HL-60 (cell line): ENCODE measurements at regions not wholly inside any gene's neighbourhood (a gene's known extent, or its start where the extent isn't known, plus 50 kb on each side); places are given as distances from the start of the nearest gene placed in this dataset.

ENCODE experiments used
- DNase-seq, 2 experiments: peaks; one replicate each; pipeline ENCODE4 v3.0.0-alpha.2; 2010 to 2020; ENCODE audit warnings: low read depth in 1 of 2, low spot score in 1 of 2
- H3K27ac ChIP-seq: fragments of 250-450 bp; sonication (Bioruptor Pico); replicated peaks from 2 replicates; pipeline ENCODE4 v1.5.1; 2020; ENCODE audit warnings: mild to moderate bottlenecking, moderate library complexity
- H3K27me3 ChIP-seq: fragments of 250-450 bp; sonication (Bioruptor Pico); 2 replicates; pipeline ENCODE4 v1.5.1; 2021; ENCODE audit warnings: mild to moderate bottlenecking, moderate library complexity; ENCODE audit not compliant: insufficient read depth, poor library complexity, severe bottlenecking
- H3K4me3 ChIP-seq: replicated peaks from 2 replicates; pipeline ENCODE4 v1.5.1; 2011; ENCODE audit warnings: mild to moderate bottlenecking, control low read depth, low read length; ENCODE audit not compliant: insufficient read depth
- CTCF ChIP-seq: IDR thresholded peaks from one replicate; pipeline ENCODE4 v1.5.1; 2011; ENCODE audit warnings: low read length, control low read depth, inconsistent platforms; ENCODE audit not compliant: insufficient read depth
- GABPA ChIP-seq: IDR thresholded peaks from 2 replicates; pipeline ENCODE4 v1.6.1; 2012; ENCODE audit warnings: low read depth
- POLR2AphosphoS5 ChIP-seq: IDR thresholded peaks from 2 replicates; pipeline ENCODE4 v1.6.1; 2012; ENCODE audit warnings: low read depth
- REST ChIP-seq: IDR thresholded peaks from 2 replicates; pipeline ENCODE4 v1.6.1; 2012; ENCODE audit warnings: low read depth; ENCODE audit not compliant: insufficient replicate concordance
- SPI1 ChIP-seq: IDR thresholded peaks from 2 replicates; pipeline ENCODE4 v1.6.1; 2012; ENCODE audit warnings: low read depth, mild to moderate bottlenecking, borderline replicate concordance

GRCh38 chr4:164193676-164194075, 560.3 kb upstream of the SMIM31 start:
- TF ChIP-seq GABPA (no peak), SPI1 (no peak), REST (no peak), CTCF (no peak), POLR2AphosphoS5 (no peak)
- no peaks in the 10 kb centered on the region for H3K27me3 ChIP-seq
- no peak overlapping the region for H3K27ac ChIP-seq

GRCh38 chr4:164197556-164197955, 556.4 kb upstream of the SMIM31 start:
- Histone ChIP-seq H3K4me3 (no peak overlapping the region), H3K27me3 (no peaks in the 10 kb centered on the region), H3K27ac (no peak overlapping the region)
- DNase-seq: no peak
- TF ChIP-seq GABPA: no peak
- no peak for TF ChIP-seq CTCF
- TF ChIP-seq POLR2AphosphoS5: no peak
- no peak for TF ChIP-seq REST
- no peak for TF ChIP-seq SPI1

More at GRCh38 chr4:164193676-164194075, 560.3 kb upstream of the SMIM31 start:
- no peak overlapping the region for H3K4me3 ChIP-seq
- no peak for DNase-seq

GRCh38 chr4:164203476-164203875, 550.5 kb upstream of the SMIM31 start:
- TF ChIP-seq REST (no peak), CTCF (no peak), SPI1 (no peak), GABPA (no peak), POLR2AphosphoS5 (no peak)
- DNase-seq: no peak
- no peaks in the 10 kb centered on the region for H3K27me3 ChIP-seq
- no peak overlapping the region for H3K4me3 ChIP-seq
- H3K27ac ChIP-seq: no peak overlapping the region
